ENCODE measurements at regions not wholly inside any gene's neighbourhood (a gene's known extent, or its start where the extent isn't known, plus 50 kb on each side); places are given as distances from the start of the nearest gene placed in this dataset.

DNA sequence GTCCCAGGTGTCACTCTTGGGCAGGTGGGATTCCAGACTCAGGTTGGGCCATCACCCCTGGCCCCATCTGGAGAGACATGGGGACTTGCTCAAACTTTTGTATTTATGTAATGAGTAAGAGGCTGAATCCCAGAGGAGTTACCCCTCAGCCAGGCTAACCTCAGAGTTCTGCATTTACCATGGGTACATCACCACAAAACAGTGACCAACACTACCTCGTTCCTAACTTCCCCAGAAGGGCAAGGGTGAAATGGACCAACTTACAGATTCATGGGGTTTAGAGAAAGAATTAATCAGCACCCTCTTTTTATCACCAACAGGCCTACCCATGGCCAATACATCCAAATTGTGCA lies 259.9 kb upstream of the MARCKS start:
- DNase-seq (ENCODE audit: low read depth): no peak

GRCh38 chr6:113598786-113599185 lies 258.4 kb upstream of the MARCKS start:
- no peak for DNase-seq (ENCODE audit: low read depth)

DNA sequence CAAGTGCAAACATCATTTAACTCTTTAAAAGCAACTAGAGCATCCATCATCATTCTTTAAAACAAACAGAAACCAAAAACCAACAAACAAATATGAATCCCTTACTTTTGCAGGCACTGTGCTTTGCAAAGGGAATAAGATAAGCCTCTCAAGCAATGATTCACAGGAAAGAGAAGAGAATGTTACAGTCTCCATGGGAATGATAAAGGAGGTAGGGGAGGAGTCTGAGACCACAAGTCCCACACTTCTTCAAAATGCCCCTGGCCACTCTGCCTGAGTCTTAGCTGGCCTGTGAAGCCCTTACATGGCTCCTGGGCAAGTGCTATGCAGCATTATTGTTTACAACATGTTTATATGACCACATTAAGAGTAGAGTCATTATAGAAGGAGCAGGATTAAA lies 257.7 kb upstream of the MARCKS start:
- DNase-seq (ENCODE audit: low read depth): no peak

DNA sequence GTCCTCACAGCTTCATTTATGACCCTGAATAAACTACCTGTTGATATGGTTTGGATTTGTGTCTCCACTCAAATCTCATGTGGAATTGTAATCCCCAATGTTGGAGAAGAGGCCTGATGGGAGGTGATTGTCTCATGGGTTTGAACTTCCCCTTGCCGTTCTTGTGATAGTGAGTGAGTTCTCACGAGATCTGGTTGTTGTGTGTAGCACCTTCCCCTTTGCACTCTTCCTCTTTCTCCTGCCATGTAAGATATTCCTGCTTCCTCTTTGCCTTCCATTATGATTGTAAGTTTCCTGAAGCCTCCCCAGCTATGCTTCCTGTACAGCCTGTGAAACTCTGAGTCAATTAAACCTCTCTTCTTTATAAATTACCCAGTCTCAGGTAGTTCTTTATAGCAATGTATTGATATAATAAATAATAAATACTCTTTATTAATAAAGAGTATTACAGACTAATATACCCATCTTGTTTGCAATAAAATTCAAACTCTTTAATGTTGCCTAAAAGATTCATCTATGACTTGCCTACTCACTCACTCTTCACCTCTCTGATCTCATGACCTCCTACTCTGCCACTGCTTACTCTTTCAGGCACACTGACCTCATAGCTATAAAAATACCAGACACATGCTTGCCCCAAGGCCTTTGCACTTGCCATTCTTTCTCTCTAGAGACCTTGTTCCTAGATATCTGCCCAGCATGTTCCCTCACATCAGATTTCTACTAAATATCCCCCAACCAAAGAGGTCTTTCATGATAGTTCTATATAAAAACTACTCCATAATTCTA lies 256.4 kb upstream of the MARCKS start:
- no peak for DNase-seq (ENCODE audit: low read depth)

DNA sequence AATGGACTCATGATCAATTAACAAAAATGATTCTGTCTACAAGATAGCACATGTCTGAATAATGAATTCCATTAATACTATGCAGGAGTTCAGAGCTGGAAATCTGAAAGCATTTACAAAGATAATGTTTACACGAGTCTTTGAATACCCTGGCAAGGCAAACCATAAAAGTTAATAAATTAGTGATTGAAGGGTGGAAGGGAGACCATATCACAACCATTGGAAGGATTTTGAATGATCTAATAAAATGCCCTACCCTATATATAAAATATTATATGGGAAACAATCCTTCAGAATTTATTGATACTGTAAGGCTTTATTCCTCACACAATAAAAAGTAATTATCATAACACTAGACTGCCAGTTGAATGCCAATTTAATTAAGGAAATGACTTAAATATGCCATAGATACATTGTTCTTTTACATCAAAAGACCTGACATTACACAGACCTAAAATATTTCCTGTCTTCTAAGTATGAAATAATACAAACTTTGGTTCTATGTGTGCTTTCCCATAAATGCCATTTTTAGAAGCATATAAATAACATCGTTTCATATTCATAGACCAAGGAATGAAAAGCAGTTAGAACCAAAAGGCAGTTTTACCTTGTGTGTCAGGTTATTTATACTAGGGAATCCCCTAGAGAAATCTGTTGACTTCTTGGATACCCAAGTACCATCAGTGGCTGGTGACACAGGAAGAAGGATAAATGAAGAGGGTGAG lies 249.2 kb upstream of the MARCKS start:
- no peak for DNase-seq (ENCODE audit: low read depth)

DNA sequence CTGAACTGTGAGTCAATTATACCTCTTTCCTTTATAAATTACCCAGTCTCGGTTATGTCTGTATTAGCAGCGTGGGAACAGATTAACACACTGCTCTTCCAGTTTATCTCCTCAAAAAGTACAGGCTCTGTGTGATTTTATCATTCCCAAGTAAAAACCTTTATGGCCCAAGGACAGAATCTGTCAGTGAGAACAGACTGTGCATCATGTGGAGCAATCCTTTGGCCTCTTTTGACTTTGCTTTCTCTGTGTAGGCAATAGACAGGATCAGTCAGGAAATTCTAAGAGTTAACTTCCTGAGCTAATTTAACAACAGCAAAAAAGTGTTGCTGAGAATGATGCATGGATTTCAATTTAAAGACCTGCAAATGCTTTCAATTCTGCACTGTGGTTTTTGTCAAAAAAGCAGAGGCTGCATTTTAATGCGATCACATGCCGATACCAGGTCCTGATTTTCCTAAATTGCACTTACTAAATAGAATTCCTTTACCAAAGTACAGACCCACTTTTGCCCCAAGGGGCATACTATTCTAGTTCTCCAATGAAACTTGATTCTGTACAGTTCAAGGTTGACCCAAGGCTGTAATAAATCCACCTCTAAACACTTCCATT lies 246.7 kb upstream of the MARCKS start:
- no peak for DNase-seq (ENCODE audit: low read depth)

DNA sequence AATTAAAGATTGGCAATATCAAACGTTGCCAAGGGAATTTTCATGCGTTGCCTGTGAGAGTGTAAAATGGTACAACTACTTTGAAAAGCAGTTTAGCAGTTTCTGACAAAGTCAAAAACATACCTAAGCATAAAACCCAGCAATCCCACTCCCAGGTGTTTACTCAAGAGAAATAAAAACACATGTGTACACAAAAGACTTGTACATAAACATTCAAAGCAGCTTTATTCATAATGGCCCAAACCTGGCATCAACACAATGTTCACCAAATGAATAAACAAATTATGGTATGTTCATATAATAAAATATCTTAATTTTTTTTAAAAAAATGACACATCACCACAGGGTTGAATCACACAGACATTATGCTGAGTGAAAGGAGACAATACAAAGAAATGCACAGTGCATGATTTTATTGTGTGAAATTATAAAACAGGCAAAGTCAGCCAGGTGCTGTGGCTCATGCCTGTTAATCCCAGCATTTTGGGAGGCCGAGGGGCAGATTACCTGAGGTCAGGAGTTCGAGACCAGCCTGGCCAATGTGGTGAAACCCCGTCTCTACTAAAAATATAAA lies 240.4 kb upstream of the MARCKS start:
- DNase-seq (ENCODE audit: low read depth): no peak

- no peak for DNase-seq (ENCODE audit: low read depth)
Observed at GRCh38 chr6:113619077-113619476, 238.1 kb upstream of the MARCKS start.

DNA sequence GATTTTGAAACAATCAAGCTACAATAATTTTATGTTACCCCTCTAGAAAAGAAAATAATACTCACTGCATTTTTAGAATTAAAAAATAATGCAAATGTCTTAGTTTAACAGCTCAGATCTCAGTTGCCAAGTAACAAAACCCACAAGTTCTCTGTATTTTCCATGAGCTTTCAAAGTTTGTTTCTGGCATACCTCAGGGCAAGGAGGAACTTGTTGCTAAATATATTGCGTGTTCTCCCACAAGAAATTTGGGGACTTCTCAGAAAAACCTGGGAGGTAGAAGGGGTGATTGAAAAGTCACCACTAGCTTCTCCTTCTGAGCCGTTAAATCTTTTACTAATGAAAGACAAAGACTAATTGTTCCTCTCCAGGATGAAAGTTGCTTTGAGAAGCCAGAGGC lies 236.8 kb upstream of the MARCKS start:
- DNase-seq (ENCODE audit: low read depth): no peak

DNA sequence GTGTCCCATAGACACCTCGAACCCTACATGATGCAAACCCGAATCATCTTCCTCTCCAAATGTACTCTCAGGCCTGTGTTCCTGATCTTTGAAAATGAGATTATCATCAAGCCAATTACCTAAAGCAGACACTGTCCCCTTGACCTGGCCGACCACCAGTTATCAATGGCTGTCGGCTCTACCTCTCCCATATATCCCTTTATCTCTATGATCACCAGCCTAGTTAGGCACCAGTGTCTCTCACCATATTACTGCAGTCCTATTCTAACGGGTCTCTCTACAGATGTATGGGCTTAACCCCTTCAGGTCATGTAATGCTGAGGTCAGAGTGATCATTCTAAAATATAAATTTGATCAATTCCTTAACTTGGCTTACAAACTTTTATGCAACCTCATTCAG lies 234.9 kb upstream of the MARCKS start:
- no peak for DNase-seq (ENCODE audit: low read depth)

DNA sequence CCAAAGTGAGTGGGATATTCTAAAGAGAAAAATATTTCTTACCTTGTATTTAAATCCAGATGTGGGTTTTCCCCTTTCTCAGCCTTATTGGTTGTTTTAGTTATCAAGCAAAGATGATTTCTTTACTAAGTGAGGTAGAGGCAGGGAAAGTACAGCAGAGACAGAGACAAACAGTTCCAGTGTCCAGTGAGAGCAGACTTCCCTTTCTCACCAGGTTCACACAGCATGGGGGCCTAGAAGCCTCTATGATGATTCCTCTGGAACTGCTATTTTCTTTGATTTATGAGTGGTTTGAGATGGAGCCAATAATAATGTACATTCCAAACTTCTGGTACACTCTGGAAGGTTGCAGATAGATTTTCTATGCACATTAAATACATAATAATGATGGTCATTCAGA lies 234.0 kb upstream of the MARCKS start:
- no peak for DNase-seq (ENCODE audit: low read depth)

DNA sequence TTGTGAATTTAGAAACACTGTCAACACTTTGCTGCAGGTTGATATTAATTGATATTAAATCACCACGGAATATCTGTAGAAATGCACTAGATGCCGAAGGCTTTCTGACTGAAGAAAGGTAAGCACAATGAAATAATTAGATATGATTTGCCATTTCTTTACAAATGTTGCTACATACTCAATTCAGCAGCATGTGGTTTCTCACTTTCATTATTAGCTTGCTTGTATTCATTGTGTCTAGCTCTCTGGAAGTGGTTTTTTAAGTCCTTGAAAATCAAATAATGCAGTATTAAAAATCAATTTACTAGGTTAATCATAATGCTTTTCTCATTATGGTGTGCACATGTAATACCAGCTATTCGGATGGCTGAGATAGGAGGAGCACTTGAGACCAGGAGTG lies 231.3 kb upstream of the MARCKS start:
- DNase-seq (ENCODE audit: low read depth): no peak

- DNase-seq (ENCODE audit: low read depth): peak; percentile 50
Observed at GRCh38 chr6:113626475-113626874, 230.7 kb upstream of the MARCKS start.

DNA sequence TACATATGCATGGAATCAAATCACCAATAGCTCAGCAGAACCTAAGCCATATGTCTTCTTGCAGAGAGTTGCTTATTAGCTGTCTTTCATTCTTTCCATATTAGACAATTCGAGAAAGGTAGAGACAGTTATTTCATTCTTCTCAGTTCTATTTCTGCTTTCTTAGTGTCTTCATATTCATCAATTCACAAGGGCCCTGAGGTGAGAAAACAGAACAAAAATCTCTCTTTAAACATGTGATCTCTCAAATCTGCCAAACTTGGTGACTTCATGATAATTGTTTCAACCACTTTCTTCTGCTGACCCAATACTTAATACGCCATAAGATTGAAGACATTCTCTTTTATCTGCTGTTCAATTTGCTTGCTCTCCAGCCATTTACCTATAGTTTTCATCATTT lies 229.7 kb upstream of the MARCKS start:
- DNase-seq (ENCODE audit: low read depth): no peak

DNA sequence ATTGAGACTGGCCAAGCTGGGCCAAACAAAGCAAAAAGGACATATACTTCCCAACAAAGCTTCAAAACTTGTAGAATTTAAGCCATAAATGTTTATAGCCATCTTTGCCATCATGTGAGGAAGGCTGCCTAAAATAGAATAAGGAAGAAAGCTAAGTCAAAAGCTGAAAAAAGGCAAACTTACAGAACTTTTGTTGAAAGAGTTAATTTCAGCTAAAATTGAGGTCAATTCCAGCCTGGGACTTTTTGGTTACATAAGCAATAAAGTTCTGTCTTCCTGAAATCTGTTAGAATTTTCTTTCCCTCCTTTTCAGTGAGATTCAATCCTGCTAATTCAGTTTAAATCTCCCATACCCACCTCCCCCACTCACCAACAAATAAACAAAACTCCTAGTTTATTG lies 227.9 kb upstream of the MARCKS start:
- no peak for DNase-seq (ENCODE audit: low read depth)

GRCh38 chr6:113629975-113630737 lies 227.0 kb upstream of the MARCKS start:
- peak; percentile 61 for DNase-seq (ENCODE audit: low read depth)

DNA sequence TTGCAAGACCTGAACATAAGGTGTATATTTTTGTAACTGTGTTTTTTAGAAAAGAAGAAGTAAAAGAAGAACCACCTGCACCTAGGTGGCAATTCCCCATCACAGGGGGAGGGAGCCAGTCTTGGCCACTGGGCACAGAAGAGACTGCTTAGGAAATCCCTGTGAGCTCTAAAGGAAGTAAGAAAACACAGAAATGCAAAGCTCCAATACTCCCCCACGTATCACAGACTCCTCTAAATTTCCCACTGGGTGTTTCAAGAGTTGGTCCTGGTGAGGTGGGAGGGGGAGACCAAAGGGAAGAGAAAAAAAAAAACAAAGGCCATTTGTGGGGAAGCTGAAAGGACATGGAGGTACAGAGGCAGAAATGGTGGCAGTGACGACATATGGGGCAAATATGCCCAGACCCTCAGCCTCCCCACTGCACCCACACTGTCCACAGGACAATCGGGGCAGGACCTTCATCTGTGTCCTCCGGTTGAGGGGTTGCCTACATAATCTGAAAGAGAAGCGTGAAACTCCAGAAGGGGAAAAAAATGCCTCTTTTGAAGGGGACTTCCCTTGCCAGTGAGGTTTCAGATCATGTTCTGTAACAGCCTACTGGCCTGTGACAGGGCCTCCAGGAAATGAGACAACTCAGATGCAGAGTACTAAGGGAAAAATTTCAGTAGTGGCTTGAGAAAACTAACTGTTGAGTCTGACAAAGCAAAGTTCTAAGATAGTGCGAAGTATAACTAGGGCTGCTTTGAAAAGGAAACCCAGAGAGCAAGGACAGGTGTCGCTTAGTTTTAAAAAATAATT lies 226.2 kb upstream of the MARCKS start:
- peak; percentile 92 for DNase-seq (ENCODE audit: low read depth)

GRCh38 chr6:113631666-113632065 lies 225.5 kb upstream of the MARCKS start:
- DNase-seq (ENCODE audit: low read depth): no peak

DNA sequence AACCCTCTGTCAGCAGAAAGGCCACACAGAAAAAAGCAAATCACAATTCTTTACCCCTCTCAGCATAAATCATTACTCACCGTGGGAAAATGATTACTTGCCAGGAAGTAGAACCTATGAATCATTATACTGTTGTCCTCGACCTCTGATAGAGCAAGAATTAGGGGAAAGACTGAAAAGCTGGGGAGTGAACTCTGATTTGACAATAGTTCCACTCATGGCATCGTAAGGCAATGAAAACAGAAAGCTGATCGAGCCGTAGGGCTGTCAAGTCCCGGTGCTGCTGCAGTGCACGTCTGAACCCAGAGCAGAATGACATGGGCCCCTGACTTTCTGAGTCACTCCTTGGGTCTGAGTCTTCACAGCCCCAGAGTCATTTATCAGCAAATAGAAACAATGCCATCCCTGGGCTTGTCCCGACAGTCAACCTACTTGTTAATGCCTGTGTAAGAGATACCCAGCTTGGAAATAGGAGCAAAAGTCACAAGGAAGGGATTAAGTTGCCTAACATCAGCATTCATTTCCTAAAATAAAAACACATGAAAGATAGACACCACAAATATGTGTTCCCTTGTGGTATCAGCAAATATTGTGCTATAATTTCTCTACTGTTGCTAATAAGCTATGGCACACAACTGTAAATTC lies 224.8 kb upstream of the MARCKS start:
- peak; percentile 97 for DNase-seq (ENCODE audit: low read depth)

DNA sequence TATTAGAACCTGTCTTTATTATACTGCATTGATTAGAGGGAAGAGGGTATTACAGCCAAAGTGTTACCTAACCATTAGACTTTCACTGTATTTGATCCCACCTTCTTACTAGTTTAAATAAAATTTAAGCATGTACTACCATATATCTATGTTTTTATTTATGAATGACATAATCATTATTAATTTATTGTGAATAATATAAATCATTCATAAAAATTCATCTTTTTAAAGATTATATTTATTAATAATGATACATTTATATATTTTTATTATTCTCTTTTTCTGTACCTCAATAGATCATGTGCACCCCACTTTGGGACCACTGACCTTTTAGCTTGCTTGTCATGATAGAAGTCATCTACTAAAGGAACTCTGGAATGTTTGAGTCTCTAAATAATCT lies 223.5 kb upstream of the MARCKS start:
- DNase-seq (ENCODE audit: low read depth): no peak
